Loucy (cell line): ENCODE measurements at regions not wholly inside any gene's neighbourhood (a gene's known extent, or its start where the extent isn't known, plus 50 kb on each side); places are given as distances from the start of the nearest gene placed in this dataset.
"Not testable (repeated sequence)": the region's sequence is repeated elsewhere in the genome, so short reads cannot be mapped to it uniquely, and the experiment has no call there.

ENCODE experiments used
- H2AFZ ChIP-seq: fragments of 200-600 bp; sonication (generic); 2 replicates; pipeline ENCODE4 v1.6.0; 2016; ENCODE audit warnings: antibody characterized with exemption, mild to moderate bottlenecking, low read length, moderate library complexity
- H3F3A ChIP-seq: fragments of 200-600 bp; 2 replicates; pipeline ENCODE4 v1.6.0; 2016; ENCODE audit warnings: antibody characterized with exemption, low read depth, mild to moderate bottlenecking
- H3K27me3 ChIP-seq: fragments of 200-600 bp; sonication (generic); 2 replicates; pipeline ENCODE4 v1.6.1; 2014; ENCODE audit warnings: low read length, mild to moderate bottlenecking; ENCODE audit not compliant: insufficient read depth, poor library complexity, severe bottlenecking
- H3K36me3 ChIP-seq: fragments of 200-600 bp; sonication (generic); 2 replicates; pipeline ENCODE4 v1.6.1; 2016; ENCODE audit warnings: low read length; ENCODE audit not compliant: insufficient read depth
- H3K4me1 ChIP-seq: fragments of 200-600 bp; sonication (generic); 2 replicates; pipeline ENCODE4 v1.5.1; 2014; ENCODE audit warnings: low read length, mild to moderate bottlenecking; ENCODE audit not compliant: insufficient read depth, poor library complexity, severe bottlenecking
- H3K4me2 ChIP-seq: fragments of 200-600 bp; sonication (generic); 2 replicates; pipeline ENCODE4 v1.6.0; 2014; ENCODE audit warnings: antibody characterized with exemption, low read length, low read depth, mild to moderate bottlenecking; ENCODE audit not compliant: poor library complexity, severe bottlenecking
- H3K4me3 ChIP-seq: fragments of 200-600 bp; sonication (generic); 2 replicates; pipeline ENCODE4 v1.5.1; 2014; ENCODE audit warnings: low read length, mild to moderate bottlenecking, mixed read lengths; ENCODE audit not compliant: poor library complexity, severe bottlenecking
- H3K79me2 ChIP-seq: fragments of 200-600 bp; sonication (generic); 2 replicates; pipeline ENCODE4 v1.6.1; 2014; ENCODE audit warnings: low read length; ENCODE audit not compliant: insufficient read depth
- H3K9ac ChIP-seq: fragments of 200-600 bp; sonication (generic); 2 replicates; pipeline ENCODE4 v1.6.0; 2014; ENCODE audit warnings: mild to moderate bottlenecking, low read depth, low read length, moderate library complexity; ENCODE audit not compliant: poor library complexity, severe bottlenecking
- H3K9me2 ChIP-seq: fragments of 200-600 bp; sonication (generic); replicated peaks from 2 replicates; pipeline ENCODE4 v1.6.1; 2016; ENCODE audit warnings: low read depth, low read length, mixed read lengths
- H3K9me3 ChIP-seq: fragments of 200-600 bp; sonication (generic); 2 replicates; pipeline ENCODE4 v1.6.1; 2014; ENCODE audit warnings: mild to moderate bottlenecking, antibody characterized with exemption, low read length, low read depth; ENCODE audit not compliant: insufficient read depth
- H4K20me1 ChIP-seq: fragments of 200-600 bp; sonication (generic); 2 replicates; pipeline ENCODE4 v1.6.0; 2014; ENCODE audit warnings: antibody characterized with exemption, low read length, mild to moderate bottlenecking; ENCODE audit not compliant: insufficient read depth, poor library complexity, severe bottlenecking
- EZH2phosphoT487 ChIP-seq: fragments of 200-600 bp; IDR thresholded peaks from 2 replicates; pipeline ENCODE4 v1.6.1; 2018; ENCODE audit warnings: antibody characterized with exemption, mild to moderate bottlenecking, moderate library complexity, borderline replicate concordance
- TF ChIP-seq, protein P1 (sequence below): fragments of 200-600 bp; sonication (generic); conservative IDR thresholded peaks from 2 replicates; pipeline ENCODE4 v1.5.1; 2014; ENCODE audit warnings: mild to moderate bottlenecking, antibody characterized with exemption, low read length

DNA sequence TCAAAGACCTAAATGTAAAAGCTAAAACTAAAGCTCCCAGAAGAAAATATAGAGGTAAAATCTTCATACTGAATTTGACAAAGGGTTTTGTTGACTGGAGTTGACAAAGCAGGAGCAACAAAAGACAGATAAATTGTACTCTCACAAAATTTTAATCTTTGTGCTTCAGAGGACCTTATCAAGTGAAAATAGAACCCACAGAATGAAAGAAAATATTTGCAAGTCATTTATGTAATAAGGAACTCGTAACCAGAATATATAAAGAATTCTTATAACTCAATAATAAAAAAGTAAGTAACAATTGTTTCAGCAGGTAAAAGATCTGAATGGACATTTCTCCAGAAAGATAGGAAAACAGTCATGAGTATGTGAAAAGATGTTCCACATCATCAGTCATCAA is 62.0 kb upstream of the SRRM3 start:
- H3K4me2 ChIP-seq: no peak overlapping the region
- no peaks in the 10 kb centered on the region for H3K27me3 ChIP-seq
- TF ChIP-seq EZH2phosphoT487: no peak
- TF ChIP-seq, protein P1, sequence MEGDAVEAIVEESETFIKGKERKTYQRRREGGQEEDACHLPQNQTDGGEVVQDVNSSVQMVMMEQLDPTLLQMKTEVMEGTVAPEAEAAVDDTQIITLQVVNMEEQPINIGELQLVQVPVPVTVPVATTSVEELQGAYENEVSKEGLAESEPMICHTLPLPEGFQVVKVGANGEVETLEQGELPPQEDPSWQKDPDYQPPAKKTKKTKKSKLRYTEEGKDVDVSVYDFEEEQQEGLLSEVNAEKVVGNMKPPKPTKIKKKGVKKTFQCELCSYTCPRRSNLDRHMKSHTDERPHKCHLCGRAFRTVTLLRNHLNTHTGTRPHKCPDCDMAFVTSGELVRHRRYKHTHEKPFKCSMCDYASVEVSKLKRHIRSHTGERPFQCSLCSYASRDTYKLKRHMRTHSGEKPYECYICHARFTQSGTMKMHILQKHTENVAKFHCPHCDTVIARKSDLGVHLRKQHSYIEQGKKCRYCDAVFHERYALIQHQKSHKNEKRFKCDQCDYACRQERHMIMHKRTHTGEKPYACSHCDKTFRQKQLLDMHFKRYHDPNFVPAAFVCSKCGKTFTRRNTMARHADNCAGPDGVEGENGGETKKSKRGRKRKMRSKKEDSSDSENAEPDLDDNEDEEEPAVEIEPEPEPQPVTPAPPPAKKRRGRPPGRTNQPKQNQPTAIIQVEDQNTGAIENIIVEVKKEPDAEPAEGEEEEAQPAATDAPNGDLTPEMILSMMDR: no peak
- no peaks in the 10 kb centered on the region for H4K20me1 ChIP-seq
- H2AFZ ChIP-seq: no peak overlapping the region
- H3K9ac ChIP-seq: no peak overlapping the region
- H3K9me2 ChIP-seq: no peaks in the 10 kb centered on the region
- H3K79me2 ChIP-seq: no peaks in the 10 kb centered on the region
- H3K4me1 ChIP-seq: peaks cover 7% of the 10 kb centered on the region
- no peaks in the 10 kb centered on the region for H3K36me3 ChIP-seq
- H3F3A ChIP-seq: no peaks in the 10 kb centered on the region
- no peak overlapping the region for H3K4me3 ChIP-seq
- H3K9me3 ChIP-seq: no peaks in the 10 kb centered on the region

DNA sequence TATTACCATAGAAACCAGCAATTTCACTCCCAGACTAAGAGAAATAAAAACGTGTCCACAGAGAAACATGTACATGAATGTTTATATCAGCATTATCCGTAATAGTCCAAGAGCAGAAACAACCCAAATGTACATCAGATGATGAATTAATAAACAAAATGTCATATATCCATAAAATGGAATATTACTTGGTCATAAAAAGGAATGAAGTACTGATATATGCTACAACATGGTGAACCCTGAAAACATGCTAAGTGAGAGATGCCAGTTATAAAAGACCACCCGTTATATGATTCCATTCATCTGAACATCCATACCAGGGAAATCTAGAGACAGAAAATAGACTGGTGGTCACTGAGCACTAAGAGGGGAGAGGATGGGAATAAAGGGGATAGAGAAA is 61.4 kb upstream of the SRRM3 start:
- H2AFZ ChIP-seq, H4K20me1 ChIP-seq, H3K4me2 ChIP-seq, H3K4me3 ChIP-seq, H3K9ac ChIP-seq, H3K9me3 ChIP-seq, H3K4me1 ChIP-seq, H3K27me3 ChIP-seq, H3K36me3 ChIP-seq, H3K79me2 ChIP-seq, H3F3A ChIP-seq, H3K9me2 ChIP-seq: not testable (repeated sequence)

DNA sequence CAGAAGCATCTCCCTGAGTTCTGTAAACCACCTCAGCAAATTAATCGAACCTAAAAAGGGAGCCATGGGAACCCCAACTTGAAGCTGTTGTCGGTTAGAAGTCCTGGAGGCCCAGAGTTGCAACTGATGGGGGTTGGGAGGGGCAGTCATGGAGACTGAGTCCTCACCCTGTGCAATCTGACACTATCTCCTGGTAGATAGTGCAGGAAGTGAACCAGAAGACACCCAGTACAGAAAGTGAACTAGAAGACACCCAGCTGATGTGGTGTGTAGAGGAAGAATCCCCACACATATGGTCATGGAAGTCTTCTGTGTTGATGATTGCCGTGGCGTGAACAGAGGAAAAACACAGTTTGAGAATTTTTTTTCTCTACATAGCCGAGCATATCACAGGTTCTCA is 58.8 kb upstream of the SRRM3 start:
- Histone ChIP-seq H3F3A (no peaks in the 10 kb centered on the region), H3K79me2 (no peaks in the 10 kb centered on the region), H3K4me2 (peak overlapping the region; percentile 20), H4K20me1 (no peaks in the 10 kb centered on the region), H3K36me3 (no peaks in the 10 kb centered on the region), H3K9ac (no peak overlapping the region), H3K9me3 (no peaks in the 10 kb centered on the region), H2AFZ (0 out of 2 replicates have a peak overlapping the region, but pooled peaks have one; percentile 10), H3K9me2 (no peaks in the 10 kb centered on the region), H3K4me1 (peaks cover 7% of the 10 kb centered on the region), H3K4me3 (no peak overlapping the region), H3K27me3 (no peaks in the 10 kb centered on the region)
- no peak for TF ChIP-seq EZH2phosphoT487
- TF ChIP-seq, protein P1: no peak

DNA sequence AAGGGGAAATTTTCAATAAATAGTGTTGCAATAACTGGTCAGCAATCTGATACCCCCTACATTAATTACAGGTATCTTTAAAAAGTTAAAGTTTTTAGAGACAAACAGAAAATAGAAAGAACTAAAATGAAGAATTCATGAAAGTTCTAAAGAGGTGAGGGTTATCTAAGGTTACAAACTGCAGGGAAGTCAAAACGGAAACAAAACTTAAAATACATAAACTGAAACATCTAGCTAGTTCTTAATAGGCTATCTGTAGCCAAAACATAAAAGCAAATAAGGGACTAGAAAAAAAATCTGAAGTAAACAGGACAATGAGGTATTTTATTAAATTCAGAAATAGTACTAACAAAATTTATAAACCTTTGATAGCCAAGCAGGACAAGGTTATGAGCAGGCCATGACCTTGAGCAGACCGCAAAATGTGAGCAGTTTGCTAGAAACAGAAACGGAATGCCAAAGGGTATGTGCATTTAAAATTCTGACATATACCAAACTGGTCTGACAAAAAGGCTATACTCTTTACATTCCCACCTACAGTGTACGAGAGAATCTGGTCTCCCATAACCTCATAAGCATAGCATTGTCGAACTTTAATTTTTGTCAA is 56.9 kb upstream of the SRRM3 start:
- H3K36me3 ChIP-seq, H2AFZ ChIP-seq, H3K79me2 ChIP-seq, H3K4me2 ChIP-seq, H4K20me1 ChIP-seq, H3K4me3 ChIP-seq, H3K9me3 ChIP-seq, H3K9ac ChIP-seq, H3K4me1 ChIP-seq, H3K27me3 ChIP-seq, H3F3A ChIP-seq, H3K9me2 ChIP-seq: not testable (repeated sequence)
